Right lobe of liver (tissue), 6 donors: ENCODE measurements at regions not wholly inside any gene's neighbourhood (a gene's known extent, or its start where the extent isn't known, plus 50 kb on each side); places are given as distances from the start of the nearest gene placed in this dataset.

Experiments
- ATAC-seq, 4 donors: fragments of 200-7000 bp; cut with Tn5 transposase; one replicate each; pipeline ENCODE4 v1.9.1; 2020; ENCODE audit warnings: mild to moderate bottlenecking in 4 of 4, moderate library complexity in 4 of 4
- DNase-seq, 3 donors: peaks; one replicate each; pipeline ENCODE4 v3.0.0-alpha.2; 2020
- H3K27ac ChIP-seq, 3 donors: fragments of 200-600 bp; one replicate each; pipeline ENCODE4 v1.8.0; 2022
- H3K27me3 ChIP-seq, 2 donors: fragments of 200-600 bp; one replicate each; pipeline ENCODE4 v1.8.0; 2022
- H3K36me3 ChIP-seq, 4 donors: fragments of 200-600 bp; sonication (generic) in 1 of 4; one replicate each; pipeline versions ENCODE4 v1.5.1 to v1.8.0; 2017 to 2022; ENCODE audit warnings: control low read depth in 1 of 4
- H3K4me1 ChIP-seq, 4 donors: fragments of 200-600 bp; sonication (generic) in 1 of 4; one replicate each; pipeline versions ENCODE4 v1.5.1 to v1.8.0; 2017 to 2022; ENCODE audit warnings: control low read depth in 1 of 4
- H3K4me3 ChIP-seq, 3 donors: fragments of 200-600 bp; one replicate each; pipeline ENCODE4 v1.8.0; 2022
- H3K9me3 ChIP-seq, 4 donors: fragments of 200-600 bp; sonication (generic) in 1 of 4; one replicate each; pipeline versions ENCODE4 v1.5.1 to v1.8.0; 2017 to 2022; ENCODE audit warnings: control low read depth in 1 of 4
- POLR2A ChIP-seq: fragments of 450-650 bp; IDR thresholded peaks from one replicate; pipeline ENCODE4 v1.6.1; 2017; ENCODE audit warnings: antibody characterized with exemption, mild to moderate bottlenecking
- WGBS: methylation state at CpG from one replicate; pipeline ENCODE4 v1.1.6; 2018; ENCODE audit warnings: low coverage, low lambda C conversion rate; ENCODE audit not compliant: insufficient coverage; ENCODE audit errors: missing lambda C conversion rate; 5-methylcytosine and 5-hydroxymethylcytosine counted together
- intact Hi-C, 2 donors: fragments of 100-400 bp; cut with DNase I; formaldehyde crosslinking; loops; one replicate each; pipeline versions ENCODE4 v1.11.2 to v1.14.1; 2022
- TF ChIP-seq, protein P1 (sequence below), 4 donors: fragments of 200-600 bp in 3 of 4; fragments of 450-650 bp in 1 of 4; IDR thresholded peaks; one replicate each; pipeline versions ENCODE4 v1.5.1 to v1.8.0; 2016 to 2022; ENCODE audit warnings: antibody characterized with exemption in 4 of 4, mild to moderate bottlenecking in 2 of 4
- donor health status: DM: no; HTN: yes; CAD: no.
- donor health status: DM: no; HTN: no; CAD: no.
- donor health status: DM: no; HTN: no; CAD: no.
- donor health status: DM: no; HTN: yes; CAD: no.
- donor health status: DM: no; HTN: yes; CAD: no.

GRCh38 chr2:7132753-7133152 lies 215.5 kb downstream of the RNF144A start:
- H3K4me1 ChIP-seq, result no peaks in the 10 kb centered on the region

GRCh38 chr2:7133521-7133920 lies 216.3 kb downstream of the RNF144A start:
- 92% methylated on average over 2 of the region's 4 CpGs for WGBS
- Histone ChIP-seq H3K9me3 (no peaks in the 10 kb centered on the region), H3K36me3 (no peaks in the 10 kb centered on the region), H3K4me3 (no peak overlapping the region), H3K4me1 (no peaks in the 10 kb centered on the region), H3K27me3 (no peaks in the 10 kb centered on the region), H3K27ac (no peak overlapping the region)
- peak in 1 of 4 donors; percentile 33 for ATAC-seq
- TF ChIP-seq POLR2A, result no peak
- TF ChIP-seq, protein P1, sequence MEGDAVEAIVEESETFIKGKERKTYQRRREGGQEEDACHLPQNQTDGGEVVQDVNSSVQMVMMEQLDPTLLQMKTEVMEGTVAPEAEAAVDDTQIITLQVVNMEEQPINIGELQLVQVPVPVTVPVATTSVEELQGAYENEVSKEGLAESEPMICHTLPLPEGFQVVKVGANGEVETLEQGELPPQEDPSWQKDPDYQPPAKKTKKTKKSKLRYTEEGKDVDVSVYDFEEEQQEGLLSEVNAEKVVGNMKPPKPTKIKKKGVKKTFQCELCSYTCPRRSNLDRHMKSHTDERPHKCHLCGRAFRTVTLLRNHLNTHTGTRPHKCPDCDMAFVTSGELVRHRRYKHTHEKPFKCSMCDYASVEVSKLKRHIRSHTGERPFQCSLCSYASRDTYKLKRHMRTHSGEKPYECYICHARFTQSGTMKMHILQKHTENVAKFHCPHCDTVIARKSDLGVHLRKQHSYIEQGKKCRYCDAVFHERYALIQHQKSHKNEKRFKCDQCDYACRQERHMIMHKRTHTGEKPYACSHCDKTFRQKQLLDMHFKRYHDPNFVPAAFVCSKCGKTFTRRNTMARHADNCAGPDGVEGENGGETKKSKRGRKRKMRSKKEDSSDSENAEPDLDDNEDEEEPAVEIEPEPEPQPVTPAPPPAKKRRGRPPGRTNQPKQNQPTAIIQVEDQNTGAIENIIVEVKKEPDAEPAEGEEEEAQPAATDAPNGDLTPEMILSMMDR (IDR thresholded peaks at IDR 0.05), result no peak
- no peak for DNase-seq
- intact Hi-C loops, result no loop called here

More at GRCh38 chr2:7132753-7133152, 215.5 kb downstream of the RNF144A start:
- H3K27me3 ChIP-seq, result no peaks in the 10 kb centered on the region
- H3K27ac ChIP-seq, result no peak overlapping the region
- H3K9me3 ChIP-seq, result no peaks in the 10 kb centered on the region
- no peaks in the 10 kb centered on the region for H3K36me3 ChIP-seq
- H3K4me3 ChIP-seq, result no peak overlapping the region
- no peak for DNase-seq
- 80% methylated on average over 3 of the region's 3 CpGs for WGBS
- TF ChIP-seq POLR2A, result no peak
- intact Hi-C loops, result no loop called here
- ATAC-seq, result no peak

DNA sequence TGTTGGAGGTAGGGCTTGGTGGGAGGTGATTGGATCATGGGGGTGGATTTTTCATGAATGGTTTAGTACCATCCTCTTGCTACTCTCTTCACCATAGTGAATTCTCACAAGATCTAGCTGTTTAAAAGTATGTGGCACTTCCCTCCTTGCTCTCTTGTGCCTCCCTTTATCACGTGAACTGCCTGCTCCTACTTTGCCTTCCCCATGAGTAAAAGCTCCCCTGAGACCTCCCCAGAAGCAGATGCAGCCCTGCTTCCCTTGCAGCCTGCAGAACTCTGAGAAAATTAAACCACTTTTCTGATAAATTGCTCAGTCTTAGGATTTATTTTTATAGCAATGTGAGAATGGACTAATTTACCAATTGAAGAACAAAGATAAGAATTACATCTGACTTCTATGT lies 223.1 kb downstream of the RNF144A start:
- Histone ChIP-seq H3K36me3 (no peaks in the 10 kb centered on the region), H3K4me3 (no peak overlapping the region), H3K9me3 (no peaks in the 10 kb centered on the region), H3K4me1 (no peaks in the 10 kb centered on the region), H3K27ac (no peak overlapping the region), H3K27me3 (no peaks in the 10 kb centered on the region)
- TF ChIP-seq, protein P1 (IDR thresholded peaks at IDR 0.05), result no peak
- no peak for TF ChIP-seq POLR2A
- 14% methylated on average over 1 of the region's 1 CpG for WGBS
- no peak for ATAC-seq
- intact Hi-C loops, result no loop called here
- DNase-seq, result no peak

DNA sequence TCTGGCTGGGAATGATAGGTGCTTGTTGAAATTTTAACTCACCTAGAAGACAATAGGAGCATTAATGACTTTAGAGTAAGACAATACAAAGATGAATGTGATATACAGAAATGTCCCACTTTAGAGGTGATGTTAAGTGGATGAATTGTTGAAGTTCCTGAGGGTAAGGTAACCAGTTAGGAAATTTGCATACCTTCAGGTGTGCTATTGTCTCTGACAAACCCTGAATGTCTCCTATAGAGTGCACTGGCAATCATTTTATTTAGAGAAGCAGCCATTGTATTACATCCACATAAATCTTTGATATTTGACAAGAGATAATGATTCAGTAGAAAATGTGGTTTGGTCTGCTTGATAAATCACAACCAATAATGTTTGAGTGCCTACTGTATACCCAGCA lies 228.5 kb downstream of the RNF144A start:
- Histone ChIP-seq H3K27me3 (no peaks in the 10 kb centered on the region), H3K4me3 (no peak overlapping the region), H3K4me1 (no peaks in the 10 kb centered on the region), H3K9me3 (no peaks in the 10 kb centered on the region), H3K36me3 (no peaks in the 10 kb centered on the region), H3K27ac (no peak overlapping the region)
- intact Hi-C loops, result no loop called here
- no peak for DNase-seq
- no peak for ATAC-seq
- no peak for TF ChIP-seq POLR2A
- TF ChIP-seq, protein P1 (IDR thresholded peaks at IDR 0.05), result no peak

GRCh38 chr2:7146151-7146550 lies 228.9 kb downstream of the RNF144A start:
- TF ChIP-seq, protein P1 (IDR thresholded peaks at IDR 0.05), result no peak
- TF ChIP-seq POLR2A, result no peak
- H3K27ac ChIP-seq, result no peak overlapping the region
- no peaks in the 10 kb centered on the region for H3K4me1 ChIP-seq
- ATAC-seq (no peak), DNase-seq (no peak)
- no peaks in the 10 kb centered on the region for H3K9me3 ChIP-seq
- intact Hi-C loops, result no loop called here
- H3K36me3 ChIP-seq, result no peaks in the 10 kb centered on the region
- no peaks in the 10 kb centered on the region for H3K27me3 ChIP-seq
- no peak overlapping the region for H3K4me3 ChIP-seq
